GM23338 (cell line): ENCODE measurements at regions not wholly inside any gene's neighbourhood (a gene's known extent, or its start where the extent isn't known, plus 50 kb on each side); places are given as distances from the start of the nearest gene placed in this dataset.
A peak's percentile ranks its signal among the peaks of the same experiment; 100 is the strongest.

ENCODE experiments used
- ATAC-seq: fragments of 200-7000 bp; cut with Tn5 transposase; 3 replicates; pipeline ENCODE4 v1.9.1; 2020
- DNase-seq: peaks from one replicate; pipeline ENCODE4 v3.0.0-alpha.2; 2015; ENCODE audit warnings: low spot score
- H2AFZ ChIP-seq: fragments of 200-600 bp; sonication (generic); 2 replicates; pipeline ENCODE4 v1.8.0; 2016; ENCODE audit warnings: antibody characterized with exemption, mild to moderate bottlenecking, moderate library complexity
- H3F3A ChIP-seq: fragments of 200-600 bp; sonication (generic); replicated peaks from 2 replicates; pipeline ENCODE4 v1.8.0; 2017; ENCODE audit warnings: antibody characterized with exemption, mixed run types, low read depth
- H3K27ac ChIP-seq: fragments of 200-600 bp; sonication (generic); 2 replicates; pipeline ENCODE4 v1.6.1; 2016; ENCODE audit warnings: low read depth
- H3K27me3 ChIP-seq: fragments of 200-600 bp; sonication (generic); 2 replicates; pipeline ENCODE4 v1.8.0; 2016; ENCODE audit warnings: mild to moderate bottlenecking, mixed run types, moderate library complexity; ENCODE audit not compliant: insufficient read depth
- H3K36me3 ChIP-seq: fragments of 200-600 bp; sonication (generic); 2 replicates; pipeline ENCODE4 v1.8.0; 2016; ENCODE audit warnings: mild to moderate bottlenecking; ENCODE audit not compliant: insufficient read depth
- H3K4me1 ChIP-seq: fragments of 200-600 bp; sonication (generic); 2 replicates; pipeline ENCODE4 v1.8.0; 2016; ENCODE audit warnings: mild to moderate bottlenecking, moderate library complexity; ENCODE audit not compliant: insufficient read depth
- H3K4me2 ChIP-seq: fragments of 200-600 bp; sonication (generic); 2 replicates; pipeline ENCODE4 v1.7.1; 2017; ENCODE audit warnings: mixed run types
- H3K4me3 ChIP-seq: fragments of 200-600 bp; sonication (generic); 2 replicates; pipeline ENCODE4 v1.6.1; 2016; ENCODE audit warnings: mixed run types
- H3K79me2 ChIP-seq: fragments of 200-600 bp; sonication (generic); replicated peaks from 2 replicates; pipeline ENCODE4 v1.8.0; 2017; ENCODE audit warnings: mild to moderate bottlenecking; ENCODE audit not compliant: insufficient read depth
- H3K9me2 ChIP-seq: fragments of 200-600 bp; sonication (generic); 2 replicates; pipeline ENCODE4 v1.8.0; 2017; ENCODE audit not compliant: insufficient read depth
- H4K20me1 ChIP-seq: fragments of 200-600 bp; sonication (generic); replicated peaks from 2 replicates; pipeline ENCODE4 v1.8.0; 2017; ENCODE audit warnings: mild to moderate bottlenecking; ENCODE audit not compliant: insufficient read depth
- H3K27ac Mint-ChIP-seq: 2 replicates; pipeline ENCODE4 v1.8.0; 2020; ENCODE audit warnings: inconsistent platforms, mild to moderate bottlenecking, moderate library complexity, mixed read lengths
- H3K27me3 Mint-ChIP-seq: 3 replicates; pipeline ENCODE4 v1.8.0; 2022; ENCODE audit warnings: low read depth, mild to moderate bottlenecking, moderate library complexity, mixed read lengths, inconsistent platforms; ENCODE audit not compliant: insufficient read depth, poor library complexity
- H3K36me3 Mint-ChIP-seq: 3 replicates; pipeline ENCODE4 v1.8.0; 2021; ENCODE audit warnings: low read depth, mild to moderate bottlenecking, inconsistent platforms, moderate library complexity, mixed read lengths
- H3K4me1 Mint-ChIP-seq: 3 replicates; pipeline ENCODE4 v1.8.0; 2020; ENCODE audit warnings: mild to moderate bottlenecking, inconsistent platforms, mixed read lengths
- H3K4me3 Mint-ChIP-seq: 3 replicates; pipeline ENCODE4 v1.8.0; 2021; ENCODE audit warnings: moderate library complexity, mild to moderate bottlenecking, inconsistent platforms, mixed read lengths
- H3K9me3 Mint-ChIP-seq: 3 replicates; pipeline ENCODE4 v1.8.0; 2020; ENCODE audit warnings: moderate library complexity, mild to moderate bottlenecking, inconsistent platforms, mixed read lengths
- CREB1 ChIP-seq: fragments of 250-450 bp; sonication (Bioruptor Pico); IDR thresholded peaks from 2 replicates; pipeline ENCODE4 v1.5.0; 2020; ENCODE audit warnings: low read depth, mild to moderate bottlenecking, moderate library complexity
- EZH2 ChIP-seq: fragments of 200-600 bp; sonication (generic); IDR thresholded peaks from one replicate; pipeline ENCODE4 v1.8.0; 2017; ENCODE audit warnings: antibody characterized with exemption, mild to moderate bottlenecking, low read depth; ENCODE audit not compliant: unreplicated experiment
- EZH2phosphoT487 ChIP-seq: fragments of 200-600 bp; sonication (generic); IDR thresholded peaks from one replicate; pipeline ENCODE4 v1.8.1; 2018; ENCODE audit warnings: antibody characterized with exemption; ENCODE audit not compliant: unreplicated experiment
- JUNB ChIP-seq: IDR thresholded peaks from one replicate; pipeline ENCODE4 v1.6.1; 2016; ENCODE audit warnings: antibody characterized with exemption; ENCODE audit not compliant: unreplicated experiment
- NANOG ChIP-seq: IDR thresholded peaks from 2 replicates; pipeline ENCODE4 v1.6.1; 2016; ENCODE audit warnings: antibody characterized with exemption, borderline replicate concordance
- POLR2AphosphoS5 ChIP-seq: IDR thresholded peaks from 2 replicates; pipeline ENCODE4 v1.6.1; 2016; ENCODE audit warnings: antibody characterized with exemption, low read depth
- STAT1 ChIP-seq: IDR thresholded peaks from one replicate; pipeline ENCODE4 v1.6.1; 2016; ENCODE audit warnings: antibody characterized with exemption; ENCODE audit not compliant: unreplicated experiment
- ZNF114 ChIP-seq: fragments of 250-450 bp; sonication (Bioruptor Pico); IDR thresholded peaks from 2 replicates; pipeline ENCODE4 v1.5.0; 2020; ENCODE audit warnings: mild to moderate bottlenecking, moderate library complexity
- ZNF331 ChIP-seq: fragments of 250-450 bp; sonication (Bioruptor Pico); IDR thresholded peaks from 2 replicates; pipeline ENCODE4 v1.5.0; 2020; ENCODE audit warnings: low read depth, mild to moderate bottlenecking, moderate library complexity
- ZNF462 ChIP-seq: fragments of 250-450 bp; sonication (Bioruptor Pico); IDR thresholded peaks from 2 replicates; pipeline ENCODE4 v1.5.0; 2020; ENCODE audit warnings: mild to moderate bottlenecking, moderate library complexity
- TF ChIP-seq, protein P1 (sequence below), 2 experiments: fragments of 200-600 bp in 1 of 2; sonication (generic) in 1 of 2; conservative IDR thresholded peaks; 2 replicates each; pipeline versions ENCODE4 v1.5.1 to v1.6.1; 2016 to 2017; ENCODE audit warnings: antibody characterized with exemption in 2 of 2, low read depth in 2 of 2, mild to moderate bottlenecking in 2 of 2, moderate library complexity in 1 of 2
- TF ChIP-seq, protein P2 (sequence below): IDR thresholded peaks from 2 replicates; pipeline ENCODE4 v1.6.1; 2016; ENCODE audit warnings: antibody characterized with exemption
- TF ChIP-seq, protein P3 (sequence below): IDR thresholded peaks from one replicate; pipeline ENCODE4 v1.6.1; 2018; ENCODE audit warnings: antibody characterized with exemption; ENCODE audit not compliant: unreplicated experiment

DNA sequence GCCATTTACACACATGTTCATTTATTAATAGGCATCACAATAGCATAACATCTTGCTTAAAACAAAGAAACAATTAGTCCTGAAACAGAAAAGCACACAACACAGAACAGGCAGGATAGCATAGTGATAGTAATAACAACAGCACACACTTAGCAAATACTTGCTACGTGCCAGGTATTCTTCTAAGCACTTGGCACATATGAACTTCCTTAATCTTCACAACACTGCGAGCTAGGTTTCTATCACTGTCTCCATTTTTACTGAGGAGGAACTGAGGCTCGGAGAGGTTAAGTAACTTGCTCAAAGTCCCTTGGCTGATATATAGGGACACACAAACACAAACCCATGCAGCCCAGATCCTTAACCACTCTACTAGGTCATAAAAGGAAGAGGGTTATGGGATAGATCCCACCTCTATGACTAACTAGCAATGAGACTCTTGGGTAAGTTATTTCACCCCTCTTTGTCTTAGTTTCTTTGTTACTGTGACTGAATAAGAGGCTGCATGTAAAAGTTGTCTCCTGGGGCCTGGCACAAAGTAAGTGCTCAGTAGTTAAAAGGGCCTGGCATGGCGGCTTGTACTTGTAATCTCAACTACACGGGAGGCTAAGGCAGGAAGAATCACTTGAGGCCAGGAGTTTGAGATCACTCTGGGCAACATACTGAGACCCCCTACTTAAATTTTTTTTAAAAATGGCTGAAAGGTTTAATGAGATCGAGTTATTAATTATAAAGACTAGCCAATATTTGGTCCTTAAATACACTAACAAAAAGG is 181.0 kb upstream of the RHOBTB1 start:
- Mint-ChIP-seq H3K27me3 (peaks cover 2% of the 10 kb centered on the region), H3K4me1 (no peaks in the 10 kb centered on the region; the same call in 2 of the 3 replicates)

More for the DNA sequence above, 181.0 kb upstream of the RHOBTB1 start:
- no peaks in the 10 kb centered on the region for H3K36me3 ChIP-seq
- H3K9me2 ChIP-seq: peaks cover 3% of the 10 kb centered on the region; the same call in 1 of the 2 replicates
- Mint-ChIP-seq H3K9me3 (no peaks in the 10 kb centered on the region), H3K4me3 (no peak overlapping the region), H3K27ac (peak overlapping the region; percentile 59; the same call in 1 of the 2 replicates), H3K36me3 (no peaks in the 10 kb centered on the region)
- no peaks in the 10 kb centered on the region for H3K79me2 ChIP-seq
- ATAC-seq (no peak), DNase-seq (no peak)
- no peaks in the 10 kb centered on the region for H3K27me3 ChIP-seq
- H2AFZ ChIP-seq: peak overlapping the region; percentile 87
- no peaks in the 10 kb centered on the region for H4K20me1 ChIP-seq
- H3F3A ChIP-seq: no peaks in the 10 kb centered on the region
- H3K4me2 ChIP-seq: no peak overlapping the region
- no peak overlapping the region for H3K4me3 ChIP-seq
- no peaks in the 10 kb centered on the region for H3K4me1 ChIP-seq
- TF ChIP-seq ZNF114 (CRISPR knock-in tag) (no peak), STAT1 (no peak), CREB1 (no peak), EZH2 (no peak), POLR2AphosphoS5 (no peak), ZNF331 (no peak), JUNB (no peak), EZH2phosphoT487 (no peak), ZNF462 (CRISPR knock-in tag) (no peak), NANOG (no peak)
- TF ChIP-seq, protein P1, sequence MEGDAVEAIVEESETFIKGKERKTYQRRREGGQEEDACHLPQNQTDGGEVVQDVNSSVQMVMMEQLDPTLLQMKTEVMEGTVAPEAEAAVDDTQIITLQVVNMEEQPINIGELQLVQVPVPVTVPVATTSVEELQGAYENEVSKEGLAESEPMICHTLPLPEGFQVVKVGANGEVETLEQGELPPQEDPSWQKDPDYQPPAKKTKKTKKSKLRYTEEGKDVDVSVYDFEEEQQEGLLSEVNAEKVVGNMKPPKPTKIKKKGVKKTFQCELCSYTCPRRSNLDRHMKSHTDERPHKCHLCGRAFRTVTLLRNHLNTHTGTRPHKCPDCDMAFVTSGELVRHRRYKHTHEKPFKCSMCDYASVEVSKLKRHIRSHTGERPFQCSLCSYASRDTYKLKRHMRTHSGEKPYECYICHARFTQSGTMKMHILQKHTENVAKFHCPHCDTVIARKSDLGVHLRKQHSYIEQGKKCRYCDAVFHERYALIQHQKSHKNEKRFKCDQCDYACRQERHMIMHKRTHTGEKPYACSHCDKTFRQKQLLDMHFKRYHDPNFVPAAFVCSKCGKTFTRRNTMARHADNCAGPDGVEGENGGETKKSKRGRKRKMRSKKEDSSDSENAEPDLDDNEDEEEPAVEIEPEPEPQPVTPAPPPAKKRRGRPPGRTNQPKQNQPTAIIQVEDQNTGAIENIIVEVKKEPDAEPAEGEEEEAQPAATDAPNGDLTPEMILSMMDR (conservative IDR thresholded peaks at IDR 0.05; ENCODE audit: low read depth in 2 of 2): no peak
- TF ChIP-seq, protein P2, sequence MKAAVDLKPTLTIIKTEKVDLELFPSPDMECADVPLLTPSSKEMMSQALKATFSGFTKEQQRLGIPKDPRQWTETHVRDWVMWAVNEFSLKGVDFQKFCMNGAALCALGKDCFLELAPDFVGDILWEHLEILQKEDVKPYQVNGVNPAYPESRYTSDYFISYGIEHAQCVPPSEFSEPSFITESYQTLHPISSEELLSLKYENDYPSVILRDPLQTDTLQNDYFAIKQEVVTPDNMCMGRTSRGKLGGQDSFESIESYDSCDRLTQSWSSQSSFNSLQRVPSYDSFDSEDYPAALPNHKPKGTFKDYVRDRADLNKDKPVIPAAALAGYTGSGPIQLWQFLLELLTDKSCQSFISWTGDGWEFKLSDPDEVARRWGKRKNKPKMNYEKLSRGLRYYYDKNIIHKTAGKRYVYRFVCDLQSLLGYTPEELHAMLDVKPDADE: no peak
- TF ChIP-seq, protein P3, sequence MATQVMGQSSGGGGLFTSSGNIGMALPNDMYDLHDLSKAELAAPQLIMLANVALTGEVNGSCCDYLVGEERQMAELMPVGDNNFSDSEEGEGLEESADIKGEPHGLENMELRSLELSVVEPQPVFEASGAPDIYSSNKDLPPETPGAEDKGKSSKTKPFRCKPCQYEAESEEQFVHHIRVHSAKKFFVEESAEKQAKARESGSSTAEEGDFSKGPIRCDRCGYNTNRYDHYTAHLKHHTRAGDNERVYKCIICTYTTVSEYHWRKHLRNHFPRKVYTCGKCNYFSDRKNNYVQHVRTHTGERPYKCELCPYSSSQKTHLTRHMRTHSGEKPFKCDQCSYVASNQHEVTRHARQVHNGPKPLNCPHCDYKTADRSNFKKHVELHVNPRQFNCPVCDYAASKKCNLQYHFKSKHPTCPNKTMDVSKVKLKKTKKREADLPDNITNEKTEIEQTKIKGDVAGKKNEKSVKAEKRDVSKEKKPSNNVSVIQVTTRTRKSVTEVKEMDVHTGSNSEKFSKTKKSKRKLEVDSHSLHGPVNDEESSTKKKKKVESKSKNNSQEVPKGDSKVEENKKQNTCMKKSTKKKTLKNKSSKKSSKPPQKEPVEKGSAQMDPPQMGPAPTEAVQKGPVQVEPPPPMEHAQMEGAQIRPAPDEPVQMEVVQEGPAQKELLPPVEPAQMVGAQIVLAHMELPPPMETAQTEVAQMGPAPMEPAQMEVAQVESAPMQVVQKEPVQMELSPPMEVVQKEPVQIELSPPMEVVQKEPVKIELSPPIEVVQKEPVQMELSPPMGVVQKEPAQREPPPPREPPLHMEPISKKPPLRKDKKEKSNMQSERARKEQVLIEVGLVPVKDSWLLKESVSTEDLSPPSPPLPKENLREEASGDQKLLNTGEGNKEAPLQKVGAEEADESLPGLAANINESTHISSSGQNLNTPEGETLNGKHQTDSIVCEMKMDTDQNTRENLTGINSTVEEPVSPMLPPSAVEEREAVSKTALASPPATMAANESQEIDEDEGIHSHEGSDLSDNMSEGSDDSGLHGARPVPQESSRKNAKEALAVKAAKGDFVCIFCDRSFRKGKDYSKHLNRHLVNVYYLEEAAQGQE: no peak
- H3K27ac ChIP-seq: no peak overlapping the region
